Vagina (tissue), 2 donors: ENCODE measurements at regions not wholly inside any gene's neighbourhood (a gene's known extent, or its start where the extent isn't known, plus 50 kb on each side); places are given as distances from the start of the nearest gene placed in this dataset.

Source experiments
- POLR2A ChIP-seq, 2 donors: fragments of 450-650 bp; IDR thresholded peaks; one replicate each; pipeline ENCODE4 v1.6.1; 2017; ENCODE audit warnings: antibody characterized with exemption in 2 of 2, mild to moderate bottlenecking in 2 of 2, moderate library complexity in 2 of 2
- POLR2AphosphoS5 ChIP-seq, 2 donors: sonication (generic); formaldehyde crosslinking; IDR thresholded peaks; one replicate each; pipeline ENCODE4 v1.9.0; 2017; ENCODE audit warnings: antibody characterized with exemption in 2 of 2, mild to moderate bottlenecking in 2 of 2, low read depth in 1 of 2; ENCODE audit not compliant: insufficient read depth in 1 of 2
- TF ChIP-seq, protein P1 (sequence below), 3 experiments: fragments of 450-650 bp in 2 of 3; fragments of 200-600 bp in 1 of 3; sonication (generic) in 1 of 3; IDR thresholded peaks; one replicate each; pipeline ENCODE4 v1.5.1; 2017 to 2019; ENCODE audit warnings: antibody characterized with exemption in 3 of 3, mild to moderate bottlenecking in 2 of 3, moderate library complexity in 2 of 3

DNA sequence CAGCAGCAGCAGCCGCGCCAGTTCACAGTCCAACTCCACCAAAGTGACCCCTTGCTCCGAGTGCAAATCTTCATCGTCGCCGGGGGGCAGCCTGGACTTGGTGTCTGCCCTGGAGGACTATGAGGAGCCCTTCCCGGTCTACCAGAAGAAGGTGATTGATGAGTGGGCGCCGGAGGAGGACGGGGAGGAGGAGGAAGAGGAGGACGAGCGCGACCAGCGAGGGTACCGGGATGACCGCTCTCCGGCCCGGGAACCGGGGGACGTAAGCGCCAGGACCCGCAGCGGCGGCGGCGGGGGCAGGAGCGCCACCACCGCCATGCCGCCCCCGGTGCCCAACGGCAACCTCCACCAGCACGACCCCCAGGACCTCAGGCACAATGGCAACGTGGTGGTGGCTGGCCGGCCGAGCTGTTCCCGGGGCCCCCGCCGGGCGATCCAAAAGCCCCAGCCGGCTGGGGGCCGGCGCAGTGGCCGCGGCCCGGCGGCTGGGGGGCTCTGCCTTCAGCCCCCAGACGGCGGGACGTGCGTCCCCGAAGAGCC lies 224.1 kb upstream of the IL12A start:
- TF ChIP-seq POLR2A (IDR thresholded peaks at IDR 0.05) (no peak), POLR2AphosphoS5 (IDR thresholded peaks at IDR 0.05; ENCODE audit: insufficient read depth in 1 of 2, low read depth in 1 of 2) (no peak)
- TF ChIP-seq, protein P1, sequence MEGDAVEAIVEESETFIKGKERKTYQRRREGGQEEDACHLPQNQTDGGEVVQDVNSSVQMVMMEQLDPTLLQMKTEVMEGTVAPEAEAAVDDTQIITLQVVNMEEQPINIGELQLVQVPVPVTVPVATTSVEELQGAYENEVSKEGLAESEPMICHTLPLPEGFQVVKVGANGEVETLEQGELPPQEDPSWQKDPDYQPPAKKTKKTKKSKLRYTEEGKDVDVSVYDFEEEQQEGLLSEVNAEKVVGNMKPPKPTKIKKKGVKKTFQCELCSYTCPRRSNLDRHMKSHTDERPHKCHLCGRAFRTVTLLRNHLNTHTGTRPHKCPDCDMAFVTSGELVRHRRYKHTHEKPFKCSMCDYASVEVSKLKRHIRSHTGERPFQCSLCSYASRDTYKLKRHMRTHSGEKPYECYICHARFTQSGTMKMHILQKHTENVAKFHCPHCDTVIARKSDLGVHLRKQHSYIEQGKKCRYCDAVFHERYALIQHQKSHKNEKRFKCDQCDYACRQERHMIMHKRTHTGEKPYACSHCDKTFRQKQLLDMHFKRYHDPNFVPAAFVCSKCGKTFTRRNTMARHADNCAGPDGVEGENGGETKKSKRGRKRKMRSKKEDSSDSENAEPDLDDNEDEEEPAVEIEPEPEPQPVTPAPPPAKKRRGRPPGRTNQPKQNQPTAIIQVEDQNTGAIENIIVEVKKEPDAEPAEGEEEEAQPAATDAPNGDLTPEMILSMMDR (IDR thresholded peaks at IDR 0.05): no peak
